Islet of Langerhans (tissue), 1 donor: ENCODE measurements at regions not wholly inside any gene's neighbourhood (a gene's known extent, or its start where the extent isn't known, plus 50 kb on each side); places are given as distances from the start of the nearest gene placed in this dataset.

Experiments used
- FAIRE-seq: peaks from one replicate; lab custom pipeline; 2011; peaks lifted over from hg19 to GRCh38; lab: Jason Lieb, UNC

DNA sequence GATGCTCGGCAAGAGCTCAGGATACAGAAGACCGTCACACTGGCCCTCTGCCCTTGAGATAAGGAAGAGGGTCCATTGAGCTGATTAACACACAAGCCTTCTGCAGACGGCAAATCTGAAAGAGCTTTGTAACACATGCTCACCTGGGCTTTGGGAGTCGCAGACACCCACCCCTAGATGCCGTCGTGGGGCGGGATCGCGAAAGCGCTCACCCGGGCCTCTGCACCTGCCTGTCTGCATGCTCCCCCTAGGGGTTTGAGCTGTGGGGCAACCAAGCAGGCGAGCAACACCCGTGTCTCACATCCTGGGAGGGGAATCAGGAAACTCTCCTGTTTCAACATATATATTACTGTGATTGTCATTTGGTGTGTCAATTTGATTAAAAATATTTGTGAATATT lies 99.8 kb upstream of the KCNH7 start:
- FAIRE-seq: no peak

DNA sequence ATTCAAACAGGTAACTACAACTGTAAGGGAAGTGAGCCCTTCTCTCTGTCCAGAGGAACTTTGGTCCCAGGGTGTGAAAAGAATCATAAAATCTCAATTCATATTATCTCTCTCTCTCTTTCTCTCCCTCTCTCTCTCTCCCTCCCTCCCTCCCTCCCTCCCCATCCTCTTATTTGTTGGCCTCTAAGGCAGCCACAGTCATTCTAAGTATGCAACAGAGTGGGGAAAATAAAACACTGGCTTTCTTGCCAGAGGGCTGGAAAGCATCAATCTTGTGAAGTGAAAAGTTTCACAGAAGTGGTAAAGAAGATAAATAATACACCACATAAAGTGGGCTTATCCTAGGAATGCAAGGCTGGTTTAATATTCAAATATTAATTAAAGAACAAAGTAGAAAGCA lies 95.6 kb upstream of the KCNH7 start:
- FAIRE-seq: no peak

DNA sequence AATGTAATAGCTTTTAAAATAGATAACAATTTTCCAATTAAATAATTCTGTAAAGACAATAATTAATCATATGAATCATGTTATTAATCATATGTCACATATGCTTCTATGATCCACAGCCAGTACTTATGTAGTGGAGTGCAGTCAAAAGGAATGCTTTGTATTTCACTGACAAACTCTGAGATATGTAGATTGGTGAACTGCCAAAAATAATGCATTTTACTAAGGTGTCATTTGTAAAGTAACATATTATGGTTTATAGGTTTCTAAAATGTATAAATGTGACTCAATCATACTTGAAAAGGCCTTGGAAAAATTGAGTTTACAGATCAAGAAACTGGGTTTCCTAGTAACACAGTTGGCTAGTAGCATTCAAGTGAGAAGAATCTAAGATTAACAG lies 93.8 kb upstream of the KCNH7 start:
- no peak for FAIRE-seq

DNA sequence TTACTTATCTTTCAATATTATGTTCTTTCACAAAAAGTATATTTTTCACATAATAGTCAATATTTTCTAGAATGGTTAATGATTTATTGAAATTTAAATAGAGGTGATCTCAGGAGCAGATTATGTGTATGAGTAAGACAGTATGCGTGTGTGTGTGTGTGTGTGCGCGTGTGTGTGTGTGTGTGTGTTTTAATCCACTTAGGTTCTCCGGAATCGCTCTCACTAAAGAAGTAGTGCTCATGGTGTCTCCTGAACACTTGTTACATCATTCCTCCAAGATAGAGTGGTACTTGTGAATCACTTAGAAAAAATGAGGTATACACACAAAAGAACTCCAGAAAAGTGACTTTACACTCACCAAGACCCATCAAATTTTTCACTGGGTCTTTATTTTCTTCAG lies 91.0 kb upstream of the KCNH7 start:
- no peak for FAIRE-seq

DNA sequence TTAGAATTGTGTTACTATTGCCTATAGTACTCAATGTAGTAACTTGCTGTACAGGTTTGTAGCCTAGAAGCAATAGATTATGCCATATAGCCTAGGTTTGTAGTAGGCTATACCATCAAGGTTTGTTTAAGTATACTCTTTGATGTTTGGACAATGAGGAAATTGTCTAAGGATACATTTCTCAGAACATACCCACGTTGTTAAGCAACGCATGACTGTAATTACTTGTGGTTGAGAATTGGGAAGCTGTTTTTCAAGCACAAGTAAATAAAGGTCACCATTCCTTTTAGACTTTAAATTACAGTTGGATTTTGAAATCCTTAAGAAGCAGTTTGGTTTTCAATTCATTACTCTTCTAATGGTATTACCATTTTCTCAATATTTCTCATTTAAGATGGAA lies 89.8 kb upstream of the KCNH7 start:
- FAIRE-seq: no peak

DNA sequence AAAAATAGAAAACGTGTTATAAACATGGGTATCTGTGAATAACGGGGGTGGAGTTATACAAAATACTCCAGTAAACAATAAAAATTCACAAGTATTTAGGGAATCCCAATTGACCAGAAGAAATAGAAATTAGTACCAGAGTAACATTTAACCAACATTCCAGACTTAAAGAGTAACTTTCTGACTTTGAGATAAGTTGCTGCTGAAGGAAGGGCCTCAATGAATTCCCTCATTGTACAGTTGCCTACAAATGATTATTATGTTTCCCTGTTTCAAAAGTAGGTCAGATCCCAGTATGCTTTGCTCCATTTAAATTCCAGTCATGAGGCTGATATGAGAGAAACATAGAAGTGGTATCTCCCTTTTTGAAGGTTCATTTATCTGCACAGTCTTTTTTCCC lies 88.3 kb upstream of the KCNH7 start:
- no peak for FAIRE-seq

DNA sequence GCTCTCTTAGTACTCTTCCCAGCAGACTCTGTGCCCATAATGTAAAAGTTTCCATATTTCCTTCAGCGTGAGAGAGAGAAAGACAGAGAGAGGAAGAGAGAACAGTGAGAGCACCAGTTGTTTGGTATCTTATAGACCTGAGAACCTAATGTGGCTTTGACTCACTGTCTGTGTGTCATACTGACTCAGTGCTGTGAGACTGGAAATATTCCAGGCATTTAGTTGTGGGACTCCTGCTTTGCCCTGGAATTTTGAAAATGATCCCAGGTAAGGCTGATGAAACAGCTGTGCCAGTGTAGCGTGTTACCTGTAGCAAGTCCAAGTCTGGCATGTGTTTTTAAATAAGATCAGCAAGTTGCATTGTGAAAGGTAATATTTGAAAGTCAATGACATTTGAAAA lies 87.9 kb upstream of the KCNH7 start:
- FAIRE-seq: no peak

DNA sequence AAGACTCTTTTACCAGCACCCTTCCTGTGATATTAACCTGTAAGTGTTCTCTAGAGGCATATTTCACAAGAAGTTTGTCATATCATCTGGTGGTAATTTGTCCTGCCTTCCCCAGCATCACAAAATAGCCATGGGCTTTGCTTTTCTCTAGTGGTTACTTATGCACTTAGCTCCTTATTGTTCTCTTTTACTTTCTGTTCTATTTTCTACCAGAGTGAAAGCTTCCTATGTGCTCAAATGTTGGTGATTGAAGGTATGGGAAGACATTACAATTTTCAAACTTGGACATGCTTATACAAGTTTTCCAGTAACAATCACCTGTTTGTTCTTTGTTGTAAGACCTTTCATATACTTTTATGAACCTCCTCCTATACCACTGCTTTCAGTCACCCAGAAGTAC lies 87.0 kb upstream of the KCNH7 start:
- no peak for FAIRE-seq

DNA sequence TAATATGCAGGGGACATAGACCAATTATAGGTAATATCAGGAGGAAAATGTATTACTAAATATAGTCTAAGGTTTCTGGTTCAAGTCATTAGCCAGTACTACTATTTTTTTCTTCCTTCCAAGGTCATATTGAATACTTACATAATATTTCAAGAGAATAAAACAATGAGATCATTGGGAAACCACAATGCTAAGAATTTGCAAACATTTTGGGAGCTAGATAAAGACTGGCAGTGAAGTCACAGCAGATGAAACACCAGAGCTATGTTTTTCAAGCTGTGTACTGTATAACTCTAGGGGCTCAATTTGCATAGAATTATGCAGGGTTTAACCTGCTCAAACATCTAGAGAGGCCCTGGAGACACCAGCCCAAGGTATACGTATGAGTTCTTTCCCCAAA lies 80.5 kb upstream of the KCNH7 start:
- no peak for FAIRE-seq

DNA sequence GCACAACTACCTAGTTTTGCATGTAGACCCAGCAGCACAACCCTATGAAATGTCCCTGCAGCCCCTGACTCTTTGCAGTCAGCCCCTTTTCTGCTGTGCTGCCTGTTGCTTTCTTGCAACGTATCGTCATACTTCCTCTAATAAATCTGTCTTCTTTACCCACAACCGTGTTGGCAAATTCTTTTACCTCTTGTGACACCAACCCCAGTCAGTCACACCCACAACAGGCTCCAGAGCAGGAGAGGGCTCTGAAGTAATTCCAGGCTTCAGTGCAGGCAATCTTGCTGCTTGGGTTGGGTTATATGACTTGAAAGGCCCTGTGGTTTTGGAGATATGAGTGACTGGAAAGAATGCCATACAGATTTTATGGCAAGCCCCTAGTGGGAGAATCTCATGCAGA lies 79.1 kb upstream of the KCNH7 start:
- FAIRE-seq: no peak

DNA sequence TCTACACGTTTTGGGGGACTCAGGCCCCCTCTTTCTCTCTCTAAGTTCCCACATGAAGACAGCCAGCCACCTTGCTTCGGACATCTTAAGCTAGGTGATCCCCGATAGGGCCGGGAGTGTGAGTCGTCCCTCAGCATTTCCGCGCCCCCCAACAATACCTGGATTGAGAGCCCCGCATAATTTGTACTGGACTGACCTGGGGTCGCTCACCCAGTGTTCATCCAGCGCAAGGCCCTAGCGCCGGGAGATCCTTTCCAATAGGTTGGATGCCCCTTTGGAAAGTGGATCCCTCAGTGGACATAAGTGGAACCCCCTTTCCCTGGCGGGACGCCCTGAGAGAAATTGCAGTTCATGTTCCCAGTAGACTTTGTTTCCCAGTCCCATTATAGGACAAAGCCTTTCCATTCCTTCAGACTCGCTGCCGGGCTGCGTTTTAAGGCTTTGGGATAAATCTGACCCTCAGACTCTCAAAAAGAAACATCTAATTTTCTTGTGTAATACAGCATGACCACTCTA lies 77.8 kb upstream of the KCNH7 start:
- no peak for FAIRE-seq

DNA sequence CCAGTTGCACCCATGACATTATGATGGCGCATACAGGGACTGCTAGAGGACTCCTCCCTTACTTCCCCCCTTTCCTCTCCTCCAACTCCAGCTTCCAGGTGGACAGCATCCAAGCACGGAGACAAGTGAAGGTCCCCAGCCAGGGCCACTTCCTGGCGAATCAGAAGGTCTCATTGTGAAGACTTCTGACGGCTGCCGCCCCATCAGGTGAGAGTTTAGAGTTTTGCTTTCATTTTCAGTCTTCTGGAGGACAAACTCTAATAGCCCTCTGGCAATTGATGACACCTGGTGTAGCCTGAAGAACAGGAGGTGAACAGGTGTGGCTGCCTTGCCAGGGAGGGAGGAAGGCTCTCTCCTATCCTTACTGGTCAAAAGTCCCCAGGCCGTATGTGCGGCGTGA lies 77.3 kb upstream of the KCNH7 start:
- no peak for FAIRE-seq

DNA sequence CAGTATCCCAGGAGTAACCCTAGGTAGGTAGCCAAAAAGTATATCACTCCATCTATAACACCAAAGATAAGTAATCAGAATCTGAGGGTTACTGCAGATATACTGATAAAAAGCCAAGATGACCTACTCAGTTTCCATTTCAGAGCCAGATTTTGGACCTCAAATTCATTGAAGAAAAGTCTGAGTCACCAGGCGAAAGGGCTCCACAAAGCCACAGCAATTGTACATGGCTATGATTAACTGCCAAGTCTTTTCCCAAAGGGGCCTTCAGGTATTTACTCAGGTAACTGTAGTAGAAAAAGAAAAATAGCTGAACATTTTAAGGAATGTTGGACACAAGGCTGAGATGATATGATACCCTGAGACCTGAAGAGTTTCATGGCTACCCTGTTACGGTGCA lies 75.6 kb upstream of the KCNH7 start:
- FAIRE-seq: no peak

DNA sequence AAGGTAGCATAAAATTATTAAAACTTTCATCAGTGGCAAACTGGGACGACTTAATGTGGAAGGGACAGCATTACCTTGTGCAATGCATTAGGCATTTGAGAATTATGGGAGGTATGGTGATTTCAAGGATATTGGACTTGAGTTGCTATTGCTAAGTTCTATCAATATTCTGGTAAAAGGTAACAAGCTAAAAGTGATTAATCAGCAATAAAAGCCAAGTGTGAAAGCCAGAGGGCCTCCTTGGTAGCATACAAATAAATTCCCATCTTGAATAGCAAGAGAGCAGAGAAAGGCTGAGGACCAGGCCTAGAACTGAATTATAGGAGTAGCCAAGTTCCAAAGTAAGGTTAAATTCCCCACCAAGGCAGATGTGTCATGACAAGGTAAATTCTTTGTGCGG lies 74.2 kb upstream of the KCNH7 start:
- no peak for FAIRE-seq

DNA sequence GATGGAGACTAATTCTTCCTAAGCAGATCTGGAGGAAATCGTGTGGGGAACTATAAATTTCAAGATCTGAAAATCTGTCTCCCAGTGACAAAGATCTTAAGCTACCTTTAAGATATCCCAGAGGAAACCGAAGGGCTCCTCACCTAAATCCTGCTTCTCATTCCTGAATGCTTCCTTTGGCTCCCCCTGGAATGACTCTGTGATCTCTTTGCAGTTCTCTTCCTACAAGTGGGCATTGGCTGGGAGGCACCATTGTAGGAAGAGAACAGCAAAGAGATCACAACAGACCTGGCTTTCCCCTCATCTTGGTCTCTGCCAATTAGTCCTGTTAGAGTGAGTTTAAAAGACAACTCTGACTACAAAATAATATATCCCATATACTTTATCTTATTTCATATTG lies 70.0 kb upstream of the KCNH7 start:
- FAIRE-seq: no peak

DNA sequence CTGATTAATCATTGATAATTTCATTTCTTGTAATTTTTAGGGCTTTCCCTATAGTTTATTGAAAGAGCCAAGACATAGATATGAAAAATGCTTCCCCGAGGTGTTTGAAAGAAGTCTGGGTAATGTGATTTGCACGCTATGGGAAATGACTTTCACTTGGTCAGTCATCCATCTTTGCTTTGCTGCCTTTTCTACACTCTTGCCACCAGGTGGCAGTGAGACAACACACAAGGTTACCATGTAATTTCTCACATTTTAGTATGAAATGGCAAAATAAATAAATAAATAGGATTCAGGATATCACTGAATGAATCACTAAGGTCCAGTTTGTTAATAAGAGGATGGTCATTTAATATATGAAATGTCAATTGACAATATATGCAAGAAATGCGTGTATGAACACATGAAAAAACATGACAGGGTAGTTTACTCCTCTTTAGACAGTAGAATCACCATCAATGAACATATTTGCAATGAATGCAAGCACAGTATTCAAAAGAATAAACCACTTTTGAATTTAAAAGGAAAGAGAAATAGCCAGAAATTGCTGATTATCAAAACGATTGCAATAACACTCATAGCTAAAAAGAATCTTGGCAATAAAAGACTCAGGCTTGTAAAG lies 52.2 kb upstream of the KCNH7 start:
- peak; percentile 55 for FAIRE-seq

DNA sequence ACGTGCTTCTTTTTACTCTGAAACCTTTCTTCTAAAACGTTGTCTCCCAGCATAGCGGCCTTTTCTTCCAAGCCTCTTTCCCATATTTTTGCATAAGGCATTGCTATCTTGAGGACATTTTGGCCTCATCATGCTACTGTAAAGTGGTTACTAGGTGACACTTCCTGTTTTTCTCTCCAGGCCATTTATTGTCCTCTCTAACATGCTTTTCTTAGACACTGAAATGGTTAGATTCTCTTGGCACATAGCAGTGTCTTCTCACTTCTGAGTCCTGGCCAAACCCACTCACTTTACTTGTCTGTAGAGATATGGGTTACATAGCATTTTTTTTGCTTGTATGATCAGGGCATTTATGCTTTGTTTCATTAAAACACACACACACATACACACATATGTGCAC lies 50.1 kb upstream of the KCNH7 start:
- FAIRE-seq: no peak
